DND-41 (cell line): ENCODE measurements at regions not wholly inside any gene's neighbourhood (a gene's known extent, or its start where the extent isn't known, plus 50 kb on each side); places are given as distances from the start of the nearest gene placed in this dataset.

ENCODE experiments used
- ATAC-seq: fragments of 200-7000 bp; cut with Tn5 transposase; 3 replicates; pipeline ENCODE4 v1.9.1; 2021; ENCODE audit warnings: low read depth; ENCODE audit not compliant: insufficient read depth
- DNase-seq: peaks from one replicate; pipeline ENCODE4 v3.0.0-alpha.2; 2020
- H2AFZ ChIP-seq: 2 replicates; pipeline ENCODE4 v1.6.0; 2012; ENCODE audit warnings: low read depth, low read length
- H3K27ac ChIP-seq: 2 replicates; pipeline ENCODE4 v1.5.1; 2012; ENCODE audit warnings: low read length, inconsistent platforms
- H3K27me3 ChIP-seq: fragments of 200-600 bp; sonication (generic); 2 replicates; pipeline ENCODE4 v1.6.0; 2012; ENCODE audit warnings: low read length, mild to moderate bottlenecking, inconsistent platforms; ENCODE audit not compliant: insufficient read depth, poor library complexity
- H3K36me3 ChIP-seq: 2 replicates; pipeline ENCODE4 v1.5.1; 2012; ENCODE audit warnings: low read length, inconsistent platforms; ENCODE audit not compliant: insufficient read depth
- H3K4me1 ChIP-seq: 2 replicates; pipeline ENCODE4 v1.5.1; 2012; ENCODE audit warnings: mild to moderate bottlenecking, low read length; ENCODE audit not compliant: insufficient read depth
- H3K4me2 ChIP-seq: 2 replicates; pipeline ENCODE4 v1.6.0; 2012; ENCODE audit warnings: mild to moderate bottlenecking, moderate library complexity, low read length, inconsistent platforms; ENCODE audit not compliant: insufficient read depth
- H3K4me3 ChIP-seq, 2 experiments: fragments of 200-600 bp in 1 of 2; shearing (Covaris generic) in 1 of 2; 2 replicates each; pipeline ENCODE4 v1.5.1; 2012 to 2016; ENCODE audit warnings: inconsistent platforms in 2 of 2, low read length in 2 of 2, mild to moderate bottlenecking in 2 of 2, low read depth in 1 of 2, moderate library complexity in 1 of 2
- H3K79me2 ChIP-seq: 2 replicates; pipeline ENCODE4 v1.6.0; 2012; ENCODE audit warnings: low read length, inconsistent platforms; ENCODE audit not compliant: insufficient read depth
- H3K9ac ChIP-seq: 2 replicates; pipeline ENCODE4 v1.6.0; 2012; ENCODE audit warnings: low read depth, mild to moderate bottlenecking, inconsistent platforms, low read length, moderate library complexity
- H3K9me3 ChIP-seq: 2 replicates; pipeline ENCODE4 v1.5.1; 2012; ENCODE audit warnings: low read length, moderate library complexity, mild to moderate bottlenecking, inconsistent platforms; ENCODE audit not compliant: insufficient read depth, severe bottlenecking
- H4K20me1 ChIP-seq: 2 replicates; pipeline ENCODE4 v1.6.0; 2012; ENCODE audit warnings: low read length; ENCODE audit not compliant: insufficient read depth
- CTCF ChIP-seq: IDR thresholded peaks from 2 replicates; pipeline ENCODE4 v1.5.1; 2012; ENCODE audit warnings: borderline replicate concordance, low read length, moderate library complexity, mild to moderate bottlenecking; ENCODE audit not compliant: poor library complexity, severe bottlenecking; ENCODE audit errors: extremely low read depth
- EZH2 ChIP-seq: IDR thresholded peaks from 3 replicates; pipeline ENCODE4 v1.6.1; 2012; ENCODE audit warnings: borderline replicate concordance, low read depth, mild to moderate bottlenecking, moderate library complexity, low read length, inconsistent platforms; ENCODE audit not compliant: severe bottlenecking

- no peak overlapping the region for H3K4me2 ChIP-seq
- H3K9me3 ChIP-seq = no peaks in the 10 kb centered on the region
- no peaks in the 10 kb centered on the region for H3K36me3 ChIP-seq
- ATAC-seq (no peak), DNase-seq (no peak)
- no peak overlapping the region for H3K9ac ChIP-seq
- H3K4me1 ChIP-seq = 0 out of 2 replicates have a peak, but pooled peaks cover 6% of the 10 kb centered on the region
- no peak overlapping the region for H3K4me3 ChIP-seq
- no peaks in the 10 kb centered on the region for H3K79me2 ChIP-seq
- no peak overlapping the region for H2AFZ ChIP-seq
- H4K20me1 ChIP-seq = no peaks in the 10 kb centered on the region
- H3K27ac ChIP-seq = no peak overlapping the region
- no peaks in the 10 kb centered on the region for H3K27me3 ChIP-seq
- no peak for TF ChIP-seq EZH2
- no peak for TF ChIP-seq CTCF
Observed at GRCh38 chr12:9343731-9344130, 135.5 kb upstream of the PZP start.

GRCh38 chr12:9342614-9343353 lies 134.6 kb upstream of the PZP start:
- no peaks in the 10 kb centered on the region for H4K20me1 ChIP-seq
- no peak overlapping the region for H3K4me3 ChIP-seq
- H3K4me2 ChIP-seq = no peak overlapping the region
- no peaks in the 10 kb centered on the region for H3K27me3 ChIP-seq
- no peak overlapping the region for H2AFZ ChIP-seq
- no peak overlapping the region for H3K27ac ChIP-seq
- no peak for DNase-seq
- 0 out of 2 replicates have a peak, but pooled peaks cover 6% of the 10 kb centered on the region for H3K4me1 ChIP-seq
- no peak overlapping the region for H3K9ac ChIP-seq
- ATAC-seq = no peak
- no peaks in the 10 kb centered on the region for H3K36me3 ChIP-seq
- H3K9me3 ChIP-seq = no peaks in the 10 kb centered on the region
- no peaks in the 10 kb centered on the region for H3K79me2 ChIP-seq
- no peak for TF ChIP-seq EZH2
- no peak for TF ChIP-seq CTCF

GRCh38 chr12:9341260-9341585 lies 133.0 kb upstream of the PZP start:
- H3K79me2 ChIP-seq = no peaks in the 10 kb centered on the region
- H3K9ac ChIP-seq = no peak overlapping the region
- H3K36me3 ChIP-seq = no peaks in the 10 kb centered on the region
- no peak for DNase-seq
- H3K4me1 ChIP-seq = 0 out of 2 replicates have a peak, but pooled peaks cover 6% of the 10 kb centered on the region
- H3K4me2 ChIP-seq = no peak overlapping the region
- no peaks in the 10 kb centered on the region for H4K20me1 ChIP-seq
- no peak overlapping the region for H2AFZ ChIP-seq
- TF ChIP-seq CTCF (no peak), EZH2 (no peak)
- no peak overlapping the region for H3K4me3 ChIP-seq
- H3K27ac ChIP-seq = no peak overlapping the region
- H3K9me3 ChIP-seq = no peaks in the 10 kb centered on the region
- H3K27me3 ChIP-seq = no peaks in the 10 kb centered on the region
- ATAC-seq = peak; percentile 64
